GM12878 (cell line): ENCODE measurements at regions not wholly inside any gene's neighbourhood (a gene's known extent, or its start where the extent isn't known, plus 50 kb on each side); places are given as distances from the start of the nearest gene placed in this dataset.

Source experiments
- ATAC-seq: fragments of 200-7000 bp; cut with Tn5 transposase; 3 replicates; pipeline ENCODE4 v1.9.1; 2020; ENCODE audit warnings: mild to moderate bottlenecking, moderate library complexity
- BruUV-seq: library from RNA; stranded (reverse); fragments of 400-500 nt; replicated peaks from 2 replicates; lab custom pipeline; 2021; lab: Mats Ljungman, UMichigan
- CTCF ChIA-PET: fragments of 300-600 bp; sonication (Branson Sonifier 250); formaldehyde crosslinking; extraction: SDS; loops from one replicate; lab custom pipeline; 2021; ENCODE audit warnings: inconsistent platforms; lab: Yijun Ruan, JAX
- POLR2A ChIA-PET: fragments of 350-600 bp; formaldehyde crosslinking; extraction: SDS; loops from one replicate; lab custom pipeline; 2021; ENCODE audit warnings: inconsistent platforms; lab: Charles Lee
- RAD21 ChIA-PET: fragments of 300-600 bp; sonication (Branson Sonifier 250); formaldehyde crosslinking; loops from one replicate; lab custom pipeline; 2023; ENCODE audit warnings: antibody characterized with exemption; ENCODE audit not compliant: unreplicated experiment; lab: Charles Lee
- SMC1A ChIA-PET: fragments of 300-600 bp; sonication (Branson Sonifier 250); formaldehyde crosslinking; loops from one replicate; lab custom pipeline; 2023; ENCODE audit not compliant: unreplicated experiment, uncharacterized antibody; lab: Charles Lee
- DNase-seq: peaks from one replicate; pipeline ENCODE4 v3.0.0-alpha.2; 2011; ENCODE audit warnings: low read depth, low spot score
- FAIRE-seq: peaks from 3 replicates; lab custom pipeline; 2011; peaks lifted over from hg19 to GRCh38; lab: Jason Lieb, UNC
- H2AFZ ChIP-seq: 2 replicates; pipeline ENCODE4 v1.6.0; 2011; ENCODE audit warnings: low read depth, low read length, control low read depth; ENCODE audit not compliant: control insufficient read depth
- H3K27ac ChIP-seq: 2 replicates; pipeline ENCODE4 v1.5.1; 2011; ENCODE audit warnings: control low read depth; ENCODE audit not compliant: control insufficient read depth, insufficient read depth
- H3K27me3 ChIP-seq, 2 experiments: replicated peaks in 1 of 2; 2 replicates each; pipeline versions ENCODE4 v1.6.0 to v1.6.1; 2011; ENCODE audit warnings: low read length in 1 of 2; ENCODE audit not compliant: control insufficient read depth in 2 of 2, insufficient read depth in 2 of 2
- H3K36me3 ChIP-seq, 2 experiments: 2 replicates each; pipeline ENCODE4 v1.5.1; 2011; ENCODE audit warnings: low read length in 1 of 2; ENCODE audit not compliant: control insufficient read depth in 2 of 2, insufficient read depth in 2 of 2
- H3K4me1 ChIP-seq: 2 replicates; pipeline ENCODE4 v1.6.1; 2011; ENCODE audit warnings: mild to moderate bottlenecking, low read length, moderate library complexity, mixed read lengths; ENCODE audit not compliant: control insufficient read depth, insufficient read depth
- H3K4me2 ChIP-seq: 2 replicates; pipeline ENCODE4 v1.6.0; 2011; ENCODE audit warnings: control low read depth; ENCODE audit not compliant: control insufficient read depth, insufficient read depth
- H3K4me3 ChIP-seq: fragments of 200-600 bp; sonication (generic); 2 replicates; pipeline ENCODE4 v1.5.1; 2016
- H3K79me2 ChIP-seq: 2 replicates; pipeline ENCODE4 v1.6.0; 2011; ENCODE audit warnings: low read length; ENCODE audit not compliant: control insufficient read depth, insufficient read depth
- H3K9ac ChIP-seq: 2 replicates; pipeline ENCODE4 v1.8.0; 2011; ENCODE audit warnings: low read length, control low read depth, mixed read lengths; ENCODE audit not compliant: control insufficient read depth, insufficient read depth
- H3K9me3 ChIP-seq: replicated peaks from 3 replicates; pipeline ENCODE4 v1.5.1; 2011; ENCODE audit warnings: mild to moderate bottlenecking, low read length; ENCODE audit not compliant: control insufficient read depth, insufficient read depth
- H4K20me1 ChIP-seq: 2 replicates; pipeline ENCODE4 v1.6.0; 2011; ENCODE audit not compliant: control insufficient read depth, insufficient read depth
- ATF7 ChIP-seq: fragments of 450-650 bp; IDR thresholded peaks from 2 replicates; pipeline ENCODE4 v1.6.1; 2016; ENCODE audit warnings: low read depth, mild to moderate bottlenecking
- BHLHE40 ChIP-seq, 2 experiments: fragments of 450-650 bp in 1 of 2; IDR thresholded peaks; 2 replicates each; pipeline ENCODE4 v1.6.1; 2011 to 2017; ENCODE audit warnings: low read depth in 2 of 2, borderline replicate concordance in 1 of 2, improper control_type of control experiment in 1 of 2, low read length in 1 of 2, mild to moderate bottlenecking in 1 of 2
- CEBPB ChIP-seq, 2 experiments: fragments of 150-350 bp in 1 of 2; IDR thresholded peaks; 2 replicates each; pipeline ENCODE4 v1.6.1; 2012 to 2014; ENCODE audit warnings: low read depth in 2 of 2, low read length in 2 of 2, borderline replicate concordance in 1 of 2, inconsistent platforms in 1 of 2
- EED ChIP-seq: sonication (generic); IDR thresholded peaks from 2 replicates; pipeline ENCODE4 v1.6.1; 2016; ENCODE audit warnings: antibody characterized with exemption, low read depth
- EZH2 ChIP-seq: IDR thresholded peaks from 2 replicates; pipeline ENCODE4 v1.6.1; 2012; ENCODE audit warnings: low read depth, mild to moderate bottlenecking, control low read depth, inconsistent platforms, low read length, borderline replicate concordance; ENCODE audit not compliant: control insufficient read depth
- HDAC2 ChIP-seq: fragments of 200-600 bp; sonication (generic); IDR thresholded peaks from 2 replicates; pipeline ENCODE4 v1.6.1; 2017
- HDGF ChIP-seq: fragments of 450-650 bp; IDR thresholded peaks from 2 replicates; pipeline ENCODE4 v1.6.1; 2016; ENCODE audit warnings: antibody characterized with exemption
- NR2C2 ChIP-seq: IDR thresholded peaks from 2 replicates; pipeline ENCODE4 v1.6.1; 2011; ENCODE audit warnings: borderline replicate concordance, low read depth; ENCODE audit not compliant: control insufficient read depth, insufficient read length
- POLR2A ChIP-seq: IDR thresholded peaks from 2 replicates; pipeline ENCODE4 v1.6.1; 2011; ENCODE audit warnings: low read depth, mild to moderate bottlenecking, low read length
- STAT1 ChIP-seq: fragments of 450-650 bp; conservative IDR thresholded peaks from 2 replicates; pipeline ENCODE4 v1.6.1; 2014; ENCODE audit warnings: antibody characterized with exemption, mild to moderate bottlenecking
- TCF12 ChIP-seq: IDR thresholded peaks from 2 replicates; pipeline ENCODE4 v1.6.1; 2011; ENCODE audit warnings: low read depth, mild to moderate bottlenecking, low read length
- YY1 ChIP-seq: IDR thresholded peaks from 2 replicates; pipeline ENCODE4 v1.6.1; 2011; ENCODE audit warnings: low read depth, mild to moderate bottlenecking, low read length
- ZNF207 ChIP-seq: fragments of 450-650 bp; IDR thresholded peaks from 2 replicates; pipeline ENCODE4 v1.6.1; 2014; ENCODE audit warnings: antibody characterized with exemption, mild to moderate bottlenecking, borderline replicate concordance
- ZSCAN29 ChIP-seq: fragments of 450-650 bp; IDR thresholded peaks from 2 replicates; pipeline ENCODE4 v1.6.1; 2017; ENCODE audit warnings: mild to moderate bottlenecking, moderate library complexity
- WGBS: methylation state at CpG from one replicate; pipeline ENCODE4 v1.1.6; 2016; ENCODE audit warnings: low lambda C conversion rate; ENCODE audit not compliant: insufficient replicate concordance, insufficient coverage; ENCODE audit errors: missing lambda C conversion rate; 5-methylcytosine and 5-hydroxymethylcytosine counted together
- in situ Hi-C: fragments of 300-500 bp; cut with MboI; formaldehyde crosslinking; loops from 9 replicates; pipeline ENCODE4 v1.14.3; 2018; ENCODE audit warnings: mixed read lengths
- intact Hi-C: fragments of 100-400 bp; cut with micrococcal nuclease; formaldehyde crosslinking; loops from one replicate; pipeline ENCODE4 v1.14.2; 2022; ENCODE audit not compliant: unreplicated experiment
- TF ChIP-seq, protein P1 (sequence below): fragments of 450-650 bp; IDR thresholded peaks from 2 replicates; pipeline ENCODE4 v1.6.1; 2016; ENCODE audit warnings: mild to moderate bottlenecking
- TF ChIP-seq, protein P2 (sequence below): IDR thresholded peaks from 2 replicates; pipeline ENCODE4 v1.6.1; 2012; ENCODE audit warnings: mild to moderate bottlenecking, low read depth, low read length
- TF ChIP-seq, protein P3 (sequence below): fragments of 450-650 bp; formaldehyde crosslinking; IDR thresholded peaks from 2 replicates; pipeline ENCODE4 v1.4.0; 2020; ENCODE audit warnings: mild to moderate bottlenecking, moderate library complexity
- TF ChIP-seq, protein P4 (sequence below): IDR thresholded peaks from 2 replicates; pipeline ENCODE4 v1.6.1; 2011; ENCODE audit warnings: low read depth, low read length, improper control_type of control experiment, borderline replicate concordance

DNA sequence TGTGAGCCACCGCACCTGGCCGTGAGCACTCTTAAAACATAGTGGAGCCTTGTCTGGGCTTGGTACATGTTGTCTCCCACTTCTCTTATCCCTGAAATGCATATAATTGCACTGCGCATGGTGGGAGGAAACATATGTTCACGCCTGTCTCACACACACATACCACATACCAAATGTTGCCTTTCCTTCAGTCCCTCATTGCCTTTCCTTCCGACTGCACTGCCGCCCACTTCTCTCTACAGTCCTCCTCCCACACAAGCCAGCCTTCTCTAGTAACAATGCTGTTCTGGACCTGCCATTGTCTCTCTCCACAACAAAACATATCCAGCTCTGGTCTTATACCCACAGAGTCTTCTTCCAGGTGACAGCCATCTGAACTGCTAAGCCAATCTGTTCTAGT is 88.3 kb upstream of the PTHLH start:
- H2AFZ ChIP-seq = no peak overlapping the region
- no peak overlapping the region for H3K4me2 ChIP-seq
- intact Hi-C loops (no loop called here), in situ Hi-C loops (no loop called here)
- no peak overlapping the region for H3K4me3 ChIP-seq
- no peak overlapping the region for H3K9ac ChIP-seq
- CTCF ChIA-PET = no interaction called here
- no peaks in the 10 kb centered on the region for H3K27me3 ChIP-seq
- H3K27ac ChIP-seq = no peak overlapping the region
- SMC1A ChIA-PET = interaction anchor here (0.6 kb wide), 1 partner anchor 10 kb away, joined by 3 read pairs; no protein-coding TSS in a partner anchor
- no TSS peak for BruUV-seq
- H3K36me3 ChIP-seq = no peaks in the 10 kb centered on the region
- RAD21 ChIA-PET = no interaction called here
- no peaks in the 10 kb centered on the region for H4K20me1 ChIP-seq
- H3K9me3 ChIP-seq = no peaks in the 10 kb centered on the region
- DNase-seq (no peak), ATAC-seq (no peak), FAIRE-seq (no peak)
- POLR2A ChIA-PET = no interaction called here
- no peaks in the 10 kb centered on the region for H3K4me1 ChIP-seq
- WGBS = 86% methylated on average over 6 of the region's 6 CpGs
- H3K79me2 ChIP-seq = no peaks in the 10 kb centered on the region
- TF ChIP-seq NR2C2 (no peak), POLR2A (no peak), HDAC2 (no peak), HDGF (no peak), BHLHE40 (IDR thresholded peaks at IDR 0.05; ENCODE audit: borderline replicate concordance in 1 of 2, low read depth in 2 of 2, low read length in 1 of 2) (no peak), ZNF207 (no peak), EZH2 (no peak), CEBPB (IDR thresholded peaks at IDR 0.05; ENCODE audit: borderline replicate concordance in 1 of 2, low read depth in 2 of 2, low read length in 2 of 2) (no peak), TCF12 (no peak), ATF7 (no peak), YY1 (no peak), STAT1 (no peak), ZSCAN29 (no peak), EED (no peak)
- TF ChIP-seq, protein P1, sequence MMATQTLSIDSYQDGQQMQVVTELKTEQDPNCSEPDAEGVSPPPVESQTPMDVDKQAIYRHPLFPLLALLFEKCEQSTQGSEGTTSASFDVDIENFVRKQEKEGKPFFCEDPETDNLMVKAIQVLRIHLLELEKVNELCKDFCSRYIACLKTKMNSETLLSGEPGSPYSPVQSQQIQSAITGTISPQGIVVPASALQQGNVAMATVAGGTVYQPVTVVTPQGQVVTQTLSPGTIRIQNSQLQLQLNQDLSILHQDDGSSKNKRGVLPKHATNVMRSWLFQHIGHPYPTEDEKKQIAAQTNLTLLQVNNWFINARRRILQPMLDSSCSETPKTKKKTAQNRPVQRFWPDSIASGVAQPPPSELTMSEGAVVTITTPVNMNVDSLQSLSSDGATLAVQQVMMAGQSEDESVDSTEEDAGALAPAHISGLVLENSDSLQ = no peak
- TF ChIP-seq, protein P2, sequence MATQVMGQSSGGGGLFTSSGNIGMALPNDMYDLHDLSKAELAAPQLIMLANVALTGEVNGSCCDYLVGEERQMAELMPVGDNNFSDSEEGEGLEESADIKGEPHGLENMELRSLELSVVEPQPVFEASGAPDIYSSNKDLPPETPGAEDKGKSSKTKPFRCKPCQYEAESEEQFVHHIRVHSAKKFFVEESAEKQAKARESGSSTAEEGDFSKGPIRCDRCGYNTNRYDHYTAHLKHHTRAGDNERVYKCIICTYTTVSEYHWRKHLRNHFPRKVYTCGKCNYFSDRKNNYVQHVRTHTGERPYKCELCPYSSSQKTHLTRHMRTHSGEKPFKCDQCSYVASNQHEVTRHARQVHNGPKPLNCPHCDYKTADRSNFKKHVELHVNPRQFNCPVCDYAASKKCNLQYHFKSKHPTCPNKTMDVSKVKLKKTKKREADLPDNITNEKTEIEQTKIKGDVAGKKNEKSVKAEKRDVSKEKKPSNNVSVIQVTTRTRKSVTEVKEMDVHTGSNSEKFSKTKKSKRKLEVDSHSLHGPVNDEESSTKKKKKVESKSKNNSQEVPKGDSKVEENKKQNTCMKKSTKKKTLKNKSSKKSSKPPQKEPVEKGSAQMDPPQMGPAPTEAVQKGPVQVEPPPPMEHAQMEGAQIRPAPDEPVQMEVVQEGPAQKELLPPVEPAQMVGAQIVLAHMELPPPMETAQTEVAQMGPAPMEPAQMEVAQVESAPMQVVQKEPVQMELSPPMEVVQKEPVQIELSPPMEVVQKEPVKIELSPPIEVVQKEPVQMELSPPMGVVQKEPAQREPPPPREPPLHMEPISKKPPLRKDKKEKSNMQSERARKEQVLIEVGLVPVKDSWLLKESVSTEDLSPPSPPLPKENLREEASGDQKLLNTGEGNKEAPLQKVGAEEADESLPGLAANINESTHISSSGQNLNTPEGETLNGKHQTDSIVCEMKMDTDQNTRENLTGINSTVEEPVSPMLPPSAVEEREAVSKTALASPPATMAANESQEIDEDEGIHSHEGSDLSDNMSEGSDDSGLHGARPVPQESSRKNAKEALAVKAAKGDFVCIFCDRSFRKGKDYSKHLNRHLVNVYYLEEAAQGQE = no peak
- TF ChIP-seq, protein P3, sequence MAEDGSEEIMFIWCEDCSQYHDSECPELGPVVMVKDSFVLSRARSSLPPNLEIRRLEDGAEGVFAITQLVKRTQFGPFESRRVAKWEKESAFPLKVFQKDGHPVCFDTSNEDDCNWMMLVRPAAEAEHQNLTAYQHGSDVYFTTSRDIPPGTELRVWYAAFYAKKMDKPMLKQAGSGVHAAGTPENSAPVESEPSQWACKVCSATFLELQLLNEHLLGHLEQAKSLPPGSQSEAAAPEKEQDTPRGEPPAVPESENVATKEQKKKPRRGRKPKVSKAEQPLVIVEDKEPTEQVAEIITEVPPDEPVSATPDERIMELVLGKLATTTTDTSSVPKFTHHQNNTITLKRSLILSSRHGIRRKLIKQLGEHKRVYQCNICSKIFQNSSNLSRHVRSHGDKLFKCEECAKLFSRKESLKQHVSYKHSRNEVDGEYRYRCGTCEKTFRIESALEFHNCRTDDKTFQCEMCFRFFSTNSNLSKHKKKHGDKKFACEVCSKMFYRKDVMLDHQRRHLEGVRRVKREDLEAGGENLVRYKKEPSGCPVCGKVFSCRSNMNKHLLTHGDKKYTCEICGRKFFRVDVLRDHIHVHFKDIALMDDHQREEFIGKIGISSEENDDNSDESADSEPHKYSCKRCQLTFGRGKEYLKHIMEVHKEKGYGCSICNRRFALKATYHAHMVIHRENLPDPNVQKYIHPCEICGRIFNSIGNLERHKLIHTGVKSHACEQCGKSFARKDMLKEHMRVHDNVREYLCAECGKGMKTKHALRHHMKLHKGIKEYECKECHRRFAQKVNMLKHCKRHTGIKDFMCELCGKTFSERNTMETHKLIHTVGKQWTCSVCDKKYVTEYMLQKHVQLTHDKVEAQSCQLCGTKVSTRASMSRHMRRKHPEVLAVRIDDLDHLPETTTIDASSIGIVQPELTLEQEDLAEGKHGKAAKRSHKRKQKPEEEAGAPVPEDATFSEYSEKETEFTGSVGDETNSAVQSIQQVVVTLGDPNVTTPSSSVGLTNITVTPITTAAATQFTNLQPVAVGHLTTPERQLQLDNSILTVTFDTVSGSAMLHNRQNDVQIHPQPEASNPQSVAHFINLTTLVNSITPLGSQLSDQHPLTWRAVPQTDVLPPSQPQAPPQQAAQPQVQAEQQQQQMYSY (CRISPR knock-in tag) = no peak
- TF ChIP-seq, protein P4, sequence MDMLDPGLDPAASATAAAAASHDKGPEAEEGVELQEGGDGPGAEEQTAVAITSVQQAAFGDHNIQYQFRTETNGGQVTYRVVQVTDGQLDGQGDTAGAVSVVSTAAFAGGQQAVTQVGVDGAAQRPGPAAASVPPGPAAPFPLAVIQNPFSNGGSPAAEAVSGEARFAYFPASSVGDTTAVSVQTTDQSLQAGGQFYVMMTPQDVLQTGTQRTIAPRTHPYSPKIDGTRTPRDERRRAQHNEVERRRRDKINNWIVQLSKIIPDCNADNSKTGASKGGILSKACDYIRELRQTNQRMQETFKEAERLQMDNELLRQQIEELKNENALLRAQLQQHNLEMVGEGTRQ = no peak
